Stimulated activated CD4-positive, alpha-beta T cell treated with anti-CD3 and anti-CD28 coated beads, Interleukin-15, amount 100 ng/mL, for 24 hours (primary cell): ENCODE measurements at regions not wholly inside any gene's neighbourhood (a gene's known extent, or its start where the extent isn't known, plus 50 kb on each side); places are given as distances from the start of the nearest gene placed in this dataset.
"Not testable (repeated sequence)": the region's sequence is repeated elsewhere in the genome, so short reads cannot be mapped to it uniquely, and the experiment has no call there.

ENCODE experiments used
- DNase-seq: peaks from one replicate; pipeline ENCODE4 v3.0.0-alpha.2; 2020

DNA sequence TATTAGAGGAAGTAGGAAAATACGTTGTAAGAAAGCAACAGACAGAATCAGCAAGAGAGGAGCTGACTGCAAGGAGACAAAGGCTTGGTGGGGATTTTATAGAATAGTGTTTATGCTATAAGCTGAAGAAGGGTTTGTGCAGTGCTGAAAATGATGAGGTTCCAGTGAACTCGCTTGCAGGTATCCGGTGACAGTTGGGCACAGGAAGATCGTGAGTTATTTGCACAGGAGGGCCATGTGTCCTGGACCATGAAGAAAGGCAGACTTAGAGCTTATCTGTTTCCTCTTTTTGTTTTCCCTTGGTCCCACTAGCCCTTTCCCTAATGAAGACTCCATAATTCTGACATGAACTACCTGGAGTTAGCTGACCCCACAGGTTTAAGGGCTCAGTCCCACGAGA is 61.4 kb downstream of the NXNL2 start:
- no peak for DNase-seq

DNA sequence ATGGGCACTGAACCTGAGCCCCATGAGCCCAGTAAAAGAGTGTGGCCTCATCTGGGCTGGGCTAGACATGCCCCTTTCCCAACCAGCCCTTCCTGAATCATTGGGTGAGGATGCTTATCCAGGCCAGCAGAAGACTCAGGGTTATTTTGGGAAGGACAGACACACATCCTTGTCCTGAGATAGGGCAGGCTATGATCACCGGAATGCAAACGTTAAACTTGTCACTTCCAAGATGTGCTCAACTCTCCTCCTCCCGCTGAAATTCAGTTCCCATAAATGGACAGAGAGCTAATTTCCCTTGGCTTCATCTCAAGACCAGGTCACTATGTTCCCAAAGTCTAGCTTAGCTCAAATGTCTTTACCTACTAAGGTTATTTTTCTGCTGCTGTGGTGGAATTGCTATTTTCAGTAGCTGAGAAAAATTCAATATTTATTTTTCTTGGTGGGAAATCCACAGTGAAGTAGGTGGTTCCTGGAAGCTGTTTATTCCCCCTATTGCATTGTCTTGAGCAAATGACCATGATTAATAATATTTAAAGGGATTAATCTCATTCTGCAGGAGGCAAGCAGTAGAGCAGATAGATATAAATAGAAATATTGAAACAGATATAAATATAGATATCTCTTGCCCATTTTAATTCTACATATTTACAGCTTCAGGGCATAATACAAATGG is 70.0 kb downstream of the NXNL2 start:
- no peak for DNase-seq

DNA sequence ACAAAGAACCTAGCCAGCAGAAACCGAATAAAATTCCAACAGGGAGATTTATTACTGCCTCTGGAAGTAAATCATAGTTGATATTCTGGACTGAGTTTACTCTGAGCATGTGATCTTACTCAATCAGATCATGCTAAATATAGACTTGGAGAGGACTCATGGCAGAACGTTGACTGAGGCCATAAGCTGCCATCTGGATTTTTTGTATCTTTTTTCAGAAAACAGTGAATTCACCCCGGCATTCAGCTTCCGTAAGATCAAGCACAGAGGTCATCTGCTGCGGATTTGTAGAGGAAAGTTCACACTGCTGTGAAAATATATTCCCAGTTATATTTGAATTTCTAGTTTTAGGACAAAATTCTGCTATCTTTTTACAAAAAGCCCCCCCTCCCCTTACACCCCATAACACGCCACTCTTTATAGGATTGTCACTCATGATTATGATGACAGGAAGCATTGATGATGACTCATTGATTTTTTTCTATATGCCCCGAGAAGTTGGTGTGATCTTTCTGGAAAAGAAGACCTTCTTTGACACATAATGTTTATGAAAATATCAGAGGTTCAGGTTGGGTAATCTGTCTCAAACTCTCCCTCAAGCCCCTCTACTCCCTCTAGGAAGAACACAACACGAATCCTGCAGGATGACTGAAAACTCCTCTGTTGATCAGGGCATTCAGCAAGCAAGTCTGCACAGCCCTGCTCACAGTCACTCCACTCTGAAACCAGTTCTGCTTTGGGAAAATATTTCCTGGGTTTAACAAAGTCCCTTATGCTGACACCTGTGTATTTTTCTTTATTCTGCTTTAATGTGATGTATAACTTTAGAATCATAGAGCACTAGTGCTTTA is 70.8 kb downstream of the NXNL2 start:
- no peak for DNase-seq

DNA sequence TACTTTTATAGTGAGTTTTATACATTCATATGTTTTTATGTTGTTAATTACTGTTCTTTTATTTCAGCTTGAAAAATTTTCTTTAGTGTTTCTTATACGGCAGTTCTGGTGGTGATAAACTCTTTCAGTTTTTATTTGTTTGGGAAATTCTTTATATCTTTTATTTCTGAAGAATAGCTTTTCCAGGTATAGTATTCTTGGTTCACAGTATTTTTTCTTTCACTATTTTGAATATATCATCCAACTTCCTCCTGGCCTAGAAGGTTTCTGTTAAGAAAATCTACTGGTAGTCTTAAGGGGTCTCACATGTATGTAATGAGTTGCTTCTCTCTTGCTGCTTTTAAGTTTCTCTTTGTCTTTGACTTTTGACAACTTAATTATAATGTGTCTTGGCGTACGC is 79.4 kb downstream of the NXNL2 start:
- no peak for DNase-seq

DNA sequence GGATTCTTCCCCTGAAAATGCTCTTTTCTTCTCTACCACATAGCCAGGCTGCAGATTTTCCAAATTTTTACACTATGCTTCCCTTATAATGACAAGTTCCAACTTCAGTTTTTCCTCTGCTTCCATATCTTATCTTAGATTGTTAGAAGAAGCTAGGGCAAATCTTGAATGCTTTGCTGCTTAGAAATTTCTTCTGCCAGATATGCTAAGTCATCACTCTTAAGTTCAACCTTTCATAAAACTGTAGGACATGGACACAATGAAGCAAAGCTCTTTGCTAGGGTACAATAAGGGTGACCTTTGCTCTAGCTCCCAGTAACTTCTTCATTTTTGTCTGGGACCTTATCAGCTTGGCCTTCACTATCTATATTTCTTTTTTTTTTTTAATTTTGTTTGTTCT is 88.7 kb downstream of the NXNL2 start:
- DNase-seq, result no peak

DNA sequence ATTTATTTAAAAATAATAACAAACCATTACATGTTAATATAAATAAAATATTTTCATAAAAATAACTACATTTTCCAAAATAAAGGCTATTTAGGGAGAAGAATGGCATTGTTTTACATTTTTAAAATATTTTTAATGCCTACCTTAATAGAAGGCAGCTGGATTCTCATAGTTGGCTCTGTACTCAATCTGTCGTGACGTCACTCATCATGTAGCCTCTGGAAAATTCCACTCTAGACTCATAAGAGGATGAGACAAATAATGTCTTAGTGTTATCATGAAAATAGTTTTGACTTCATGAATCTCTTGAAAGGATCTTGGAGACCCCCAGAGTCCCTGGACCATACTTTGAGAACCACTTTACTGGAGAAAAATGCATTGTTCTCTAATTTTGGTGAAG is 93.1 kb downstream of the NXNL2 start:
- no peak for DNase-seq

DNA sequence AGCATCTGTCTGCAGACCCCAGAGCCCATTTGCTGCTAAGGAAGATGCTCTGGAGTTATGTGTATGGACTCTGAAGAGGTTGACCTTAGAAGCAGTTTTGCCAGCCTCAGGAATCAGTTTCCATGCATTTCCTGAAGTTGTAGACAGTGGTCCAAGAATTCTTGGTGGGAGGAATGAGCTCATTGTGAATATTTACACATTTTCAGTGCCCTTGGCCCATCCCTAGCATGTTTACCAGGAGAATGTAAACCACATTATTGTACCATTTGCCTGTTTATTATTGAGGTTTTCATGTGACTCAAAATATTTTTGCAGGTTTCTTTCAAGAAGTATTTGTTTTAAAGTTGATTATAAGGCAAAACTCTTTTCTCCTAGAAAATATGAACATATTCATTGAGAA is 93.8 kb downstream of the NXNL2 start:
- DNase-seq, result no peak

DNA sequence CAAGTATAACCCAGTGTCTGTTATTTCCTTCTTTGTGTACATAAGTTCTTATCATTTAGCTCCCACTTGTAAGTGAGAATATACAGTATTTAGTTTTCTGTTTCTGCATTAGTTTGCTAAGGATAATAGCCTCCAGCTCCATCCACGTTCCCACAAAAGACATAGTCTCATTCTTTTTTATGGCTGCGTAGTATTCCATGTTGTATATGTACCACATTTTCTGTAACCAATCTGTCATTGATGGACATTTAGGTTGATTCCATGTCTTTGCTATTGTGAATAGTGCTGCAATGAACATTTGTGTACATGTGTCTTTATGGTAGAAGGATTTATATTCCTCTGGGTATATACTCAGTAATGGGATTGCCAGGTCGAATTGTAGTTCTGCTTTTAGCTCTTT is 95.6 kb downstream of the NXNL2 start:
- DNase-seq, result not testable (repeated sequence)

DNA sequence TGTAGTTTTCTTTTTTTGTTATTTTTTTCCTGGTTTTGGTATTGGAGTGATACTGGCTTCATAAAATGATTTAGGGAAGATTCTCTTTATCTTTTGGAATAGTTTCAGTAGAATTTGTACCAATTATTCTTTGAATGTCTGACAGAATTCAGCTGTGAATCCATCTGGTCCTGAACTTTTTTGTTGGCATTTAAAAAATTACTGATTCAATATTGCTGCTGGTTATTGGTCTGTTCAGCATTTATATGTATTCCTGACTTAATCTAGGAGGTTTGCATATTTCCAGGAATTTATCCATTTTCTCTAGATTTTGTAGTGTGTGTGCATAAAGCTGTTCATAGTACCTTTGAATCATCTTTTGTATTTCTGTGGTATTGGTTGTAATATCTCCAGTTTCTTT is 100.2 kb downstream of the NXNL2 start:
- no peak for DNase-seq

DNA sequence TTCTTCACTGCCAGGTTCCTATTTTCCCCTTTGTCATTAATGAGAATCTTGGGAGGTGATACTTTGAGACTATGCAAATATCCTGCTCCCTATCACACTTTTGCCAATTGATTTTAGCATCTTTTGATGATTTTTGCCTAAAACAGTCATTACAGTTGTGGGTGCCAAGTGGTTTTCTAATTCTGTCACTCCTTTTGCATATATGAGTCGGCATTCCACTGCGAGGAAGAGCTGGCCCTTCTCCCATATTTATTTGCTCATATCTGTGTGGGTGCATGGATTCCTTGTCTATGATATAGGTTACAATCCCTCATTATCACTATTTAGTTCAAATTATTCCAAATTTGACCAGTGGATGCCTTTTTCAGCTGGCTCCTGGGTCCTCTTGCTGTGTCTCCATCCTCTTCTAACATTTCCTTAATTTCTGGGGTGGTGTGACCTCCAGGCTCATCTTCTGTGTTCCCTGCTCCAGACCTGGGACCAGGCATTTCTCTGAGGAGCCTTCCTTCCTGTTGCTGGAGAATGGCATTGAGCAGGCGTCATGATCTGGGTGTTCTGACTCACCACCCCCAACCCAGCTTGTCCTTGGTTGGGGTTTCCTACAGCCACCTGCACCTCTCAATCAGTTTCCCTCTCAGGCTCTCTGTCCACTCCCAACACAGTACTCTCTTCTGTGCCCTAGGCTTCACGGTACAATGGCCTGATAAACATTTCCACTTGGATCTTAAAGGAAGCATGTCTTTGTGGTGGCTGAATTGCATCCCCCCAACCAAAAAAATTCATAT is 106.7 kb downstream of the NXNL2 start:
- DNase-seq, result no peak

DNA sequence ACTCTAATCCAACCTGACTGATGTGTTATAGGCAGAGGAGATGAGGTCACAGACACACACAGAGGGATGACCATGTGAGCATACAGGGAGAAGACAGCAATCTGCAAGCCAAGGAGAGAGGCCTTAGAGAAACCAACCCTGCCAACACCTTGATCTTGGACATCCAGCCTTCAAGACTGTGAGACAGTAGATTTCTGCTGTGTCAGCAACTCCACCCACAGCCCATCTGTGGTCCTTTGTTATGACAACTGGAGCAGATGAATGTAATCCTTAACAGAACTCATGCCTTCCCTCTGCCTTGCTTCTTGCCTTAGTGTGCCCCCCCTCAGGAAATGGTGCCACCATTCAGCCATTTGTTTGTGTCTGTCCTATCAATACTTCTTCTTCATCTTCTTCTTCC is 107.4 kb downstream of the NXNL2 start:
- no peak for DNase-seq

DNA sequence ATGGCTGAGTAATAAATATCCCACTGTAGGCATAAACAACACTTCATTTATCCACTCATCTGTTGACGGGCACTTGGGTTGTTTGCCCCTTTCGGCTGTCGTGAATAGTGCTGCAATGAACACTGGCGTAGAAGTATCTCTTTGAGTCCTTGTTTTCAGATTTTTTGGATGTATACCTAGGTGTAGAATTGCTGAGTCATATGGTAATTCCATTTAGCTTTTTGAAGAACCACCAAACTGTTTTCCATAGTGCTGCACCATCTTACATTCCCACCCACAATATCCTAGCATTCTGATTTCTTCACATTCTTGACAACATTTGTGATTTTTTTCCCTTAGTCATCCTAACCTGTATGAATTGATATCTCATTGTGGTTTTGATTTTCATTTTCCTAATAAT is 109.0 kb downstream of the NXNL2 start:
- no peak for DNase-seq

DNA sequence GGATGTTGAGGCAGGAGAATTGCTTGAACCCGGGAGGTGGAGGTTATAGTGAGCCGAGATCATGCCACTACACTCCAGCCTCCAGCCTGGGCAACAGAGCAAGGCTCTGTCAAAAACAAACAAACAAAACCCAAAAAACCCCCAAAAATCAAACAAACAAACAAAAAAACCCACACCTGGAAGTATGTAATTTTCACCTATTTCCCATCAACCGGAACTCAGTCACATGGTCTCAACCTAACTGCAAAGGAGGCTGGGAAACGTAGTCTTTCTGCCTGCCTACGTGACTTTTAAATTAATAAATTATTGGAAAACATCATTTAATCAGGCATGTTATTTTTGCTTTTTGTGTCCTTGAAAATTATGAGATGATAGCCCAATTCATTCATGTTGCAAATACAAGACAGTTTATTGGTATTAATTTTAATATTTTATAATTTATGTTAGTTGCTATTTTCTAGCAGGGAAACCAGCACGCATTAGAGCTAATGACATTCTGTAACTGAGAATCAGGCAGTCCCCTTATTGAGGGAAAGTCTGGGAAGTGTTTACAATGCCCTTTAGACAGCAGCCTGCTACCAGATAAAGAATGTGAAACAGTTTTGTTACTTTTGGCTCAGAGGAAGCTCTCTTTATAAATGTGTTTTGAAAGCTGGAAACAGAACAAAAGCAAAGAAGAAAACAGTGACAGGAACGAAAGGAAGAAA is 110.3 kb downstream of the NXNL2 start:
- DNase-seq, result no peak

DNA sequence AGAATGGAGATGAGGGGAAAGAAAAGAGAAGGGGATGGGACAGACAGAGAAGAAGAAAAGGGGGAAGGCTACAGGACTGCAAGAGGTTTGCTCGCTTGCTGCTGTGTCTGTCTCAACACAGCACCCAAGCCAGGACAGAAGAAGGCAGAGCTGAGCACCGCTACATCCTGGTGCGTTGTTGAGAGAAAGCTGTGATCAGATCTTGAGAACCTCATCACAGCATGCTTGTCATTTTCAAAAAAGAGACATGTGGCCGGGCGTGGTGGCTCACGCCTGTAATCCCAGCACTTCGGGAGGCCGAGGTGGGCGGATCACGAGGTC is 110.9 kb downstream of the NXNL2 start:
- no peak for DNase-seq

DNA sequence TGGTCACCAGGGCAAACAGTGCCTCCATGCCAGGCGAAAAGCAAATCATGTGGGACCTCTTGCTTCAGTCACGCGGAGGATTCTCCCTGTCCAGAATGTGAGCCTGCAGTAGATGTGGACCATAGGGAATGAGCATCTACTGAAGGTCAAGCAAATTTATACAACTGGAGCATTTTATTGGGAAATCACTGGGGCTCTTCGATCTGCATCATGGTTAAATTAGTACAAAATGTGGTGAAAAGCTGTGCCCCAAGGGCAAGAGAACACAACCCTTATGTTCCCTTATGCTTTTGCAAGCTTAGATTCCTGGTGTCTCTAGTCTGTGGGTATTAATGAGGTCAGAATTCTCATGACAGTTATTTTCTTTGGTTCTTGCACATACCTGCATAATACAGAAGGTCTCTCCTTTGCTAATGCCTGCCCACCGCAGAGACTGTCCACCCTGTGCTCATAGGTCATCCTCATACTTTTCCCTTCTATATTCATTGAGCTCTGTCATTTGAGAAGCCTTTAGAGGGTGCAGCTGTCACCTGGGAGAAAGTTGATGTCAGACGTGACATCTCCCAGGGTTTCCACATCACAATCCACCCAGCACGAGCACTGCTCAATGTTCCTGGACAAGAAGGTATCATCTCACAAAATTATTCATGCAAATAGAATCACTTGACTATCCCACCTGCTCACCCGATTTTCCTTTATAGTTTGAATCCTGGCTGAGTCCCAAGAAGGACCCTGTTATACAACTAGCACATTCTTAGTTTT is 111.7 kb downstream of the NXNL2 start:
- no peak for DNase-seq

DNA sequence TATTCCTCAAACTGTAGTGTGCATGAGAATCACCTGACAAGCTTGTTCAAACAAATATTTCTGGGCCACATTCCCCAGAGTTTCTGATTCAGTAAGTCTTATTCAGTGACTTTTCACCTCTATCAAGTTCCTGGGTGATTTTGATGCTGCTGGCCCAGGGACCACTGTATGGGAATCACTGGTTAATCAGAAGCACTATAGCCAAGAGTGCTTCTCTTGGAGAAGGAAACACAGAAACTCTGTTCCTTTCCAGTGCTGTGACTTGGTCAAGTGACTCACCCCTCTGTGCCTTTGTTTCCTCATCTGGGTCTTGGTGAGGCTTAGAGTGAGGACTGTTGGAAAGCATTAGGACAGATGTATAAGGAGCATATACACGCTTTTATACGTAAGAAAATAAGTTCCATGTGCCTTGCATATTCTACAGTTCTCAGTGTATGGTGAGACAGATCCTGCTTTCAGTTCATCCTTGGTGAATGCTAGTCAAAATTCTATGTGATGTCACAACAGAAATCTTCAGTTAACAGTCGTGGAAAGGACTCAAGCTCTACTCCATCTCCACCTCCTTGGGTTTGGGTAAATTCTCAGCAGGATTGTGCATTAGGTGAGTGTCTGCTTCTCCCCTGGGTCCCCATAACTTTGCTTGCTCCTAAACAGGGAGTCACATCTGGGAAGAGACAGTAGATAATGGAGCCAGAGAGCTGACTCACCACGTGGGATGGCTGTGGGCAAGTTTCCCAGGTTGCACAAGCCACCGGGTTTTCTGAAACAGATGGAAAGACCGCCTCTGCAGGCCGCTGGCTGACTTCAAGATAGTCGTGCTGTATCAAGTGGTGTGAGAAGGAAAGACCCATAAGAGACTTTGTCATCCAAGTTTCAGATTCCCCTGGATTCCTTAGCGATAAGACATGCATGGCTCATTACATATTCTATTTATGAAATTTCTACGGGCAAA is 117.0 kb downstream of the NXNL2 start:
- no peak for DNase-seq

DNA sequence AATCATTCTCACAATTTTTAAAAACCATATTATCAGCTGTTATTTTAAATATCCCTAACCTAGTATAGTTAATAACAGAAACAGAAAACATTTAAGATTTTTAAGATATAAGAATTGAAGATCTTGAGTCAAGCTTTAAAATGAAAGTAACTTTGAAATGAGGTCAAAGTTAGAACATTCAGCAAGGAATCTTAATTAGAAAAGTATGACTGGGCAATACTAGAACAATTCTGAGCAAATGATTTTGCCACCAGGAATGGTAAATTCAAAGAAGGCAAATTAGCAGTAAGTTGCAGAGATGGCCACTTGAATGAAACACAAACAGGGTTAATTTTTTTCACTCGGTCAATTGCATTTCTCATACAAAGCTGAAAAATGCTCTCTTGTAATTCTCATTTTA is 117.9 kb downstream of the NXNL2 start:
- no peak for DNase-seq

DNA sequence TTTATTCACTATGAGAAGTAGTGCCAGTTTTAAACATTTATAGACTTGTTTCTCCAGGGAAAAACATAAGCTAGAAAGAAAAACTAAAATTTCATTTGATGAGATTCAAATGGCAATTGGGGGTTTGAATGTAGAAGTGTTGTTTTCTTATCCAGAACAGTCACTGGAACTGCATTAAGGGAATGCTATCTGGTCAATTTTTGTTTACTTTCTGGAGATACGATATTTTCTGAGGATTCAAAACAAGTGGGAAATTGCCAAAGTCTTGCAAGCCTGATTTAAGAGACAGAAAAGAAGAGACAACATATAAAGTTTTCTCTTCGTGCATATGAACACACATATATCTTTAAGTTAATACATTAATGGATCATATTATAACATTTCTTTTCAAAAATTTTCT is 118.4 kb downstream of the NXNL2 start:
- no peak for DNase-seq

DNA sequence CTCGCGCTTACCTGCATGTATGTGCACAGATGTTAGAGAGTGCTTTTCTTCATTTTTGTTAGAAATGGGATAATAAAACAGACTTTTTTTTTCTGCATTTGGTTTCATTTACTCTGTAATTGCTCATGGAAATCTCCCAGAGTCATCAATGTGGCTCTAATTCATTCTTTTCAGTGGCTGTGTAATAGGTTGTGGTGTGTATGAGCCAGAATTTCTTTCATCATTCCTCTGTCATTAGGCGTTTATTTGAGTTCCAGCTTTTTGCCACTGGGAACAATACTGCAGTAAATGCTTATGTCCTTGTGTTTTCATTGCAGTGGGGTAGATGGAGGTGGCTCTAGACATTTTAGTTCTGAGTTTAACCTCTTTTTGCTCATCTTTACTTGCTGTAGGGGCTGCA is 118.9 kb downstream of the NXNL2 start:
- no peak for DNase-seq

DNA sequence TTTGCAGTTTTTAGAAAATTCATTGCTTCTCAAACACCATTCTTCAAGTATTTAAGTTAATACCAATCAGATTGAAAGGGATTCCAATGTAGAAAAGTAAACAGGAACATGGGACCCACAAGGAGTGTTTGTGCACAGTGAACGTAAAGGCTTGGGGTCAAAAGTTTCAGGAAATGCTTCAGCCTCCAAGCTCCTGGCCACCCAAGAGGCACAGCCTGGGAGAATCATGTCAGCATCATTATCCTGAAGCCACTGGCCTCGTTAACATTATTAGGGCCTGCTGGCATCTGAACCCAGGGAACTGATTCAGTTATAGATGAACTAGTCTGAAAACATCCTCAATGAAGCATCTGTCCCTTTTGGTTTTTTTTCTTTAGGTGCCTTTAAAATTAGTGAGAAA is 122.9 kb downstream of the NXNL2 start:
- DNase-seq, result no peak

DNA sequence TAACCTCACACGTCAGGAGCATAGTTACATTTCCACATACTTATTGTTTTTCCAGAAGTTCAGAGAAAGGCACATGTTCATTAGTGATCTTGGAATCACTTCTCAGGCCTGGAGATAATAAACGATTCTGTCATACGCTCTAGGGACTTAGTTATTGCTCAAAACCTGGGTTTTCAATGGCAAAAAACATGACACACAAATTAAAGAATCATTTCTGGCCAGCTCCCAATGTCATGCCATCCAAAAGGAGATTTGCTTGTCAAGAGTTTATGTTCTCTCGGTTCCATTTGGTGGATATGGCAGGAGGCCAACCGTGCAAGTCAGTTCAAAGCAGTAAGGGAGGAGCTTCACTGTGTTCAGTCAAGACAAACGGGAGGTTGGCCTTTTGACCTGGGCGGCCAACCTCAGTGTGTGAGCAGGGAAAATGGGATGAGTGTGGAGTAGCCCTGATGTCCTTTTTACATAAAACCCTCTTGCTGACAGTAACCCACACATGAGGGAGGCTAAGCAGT is 123.4 kb downstream of the NXNL2 start:
- DNase-seq, result no peak
